DMS153 (cell line): ENCODE measurements at regions not wholly inside any gene's neighbourhood (a gene's known extent, or its start where the extent isn't known, plus 50 kb on each side); places are given as distances from the start of the nearest gene placed in this dataset.

Source experiments
- DNase-seq: peaks from one replicate; lab custom pipeline; 2025; lab: John Stamatoyannopoulos, UW

DNA sequence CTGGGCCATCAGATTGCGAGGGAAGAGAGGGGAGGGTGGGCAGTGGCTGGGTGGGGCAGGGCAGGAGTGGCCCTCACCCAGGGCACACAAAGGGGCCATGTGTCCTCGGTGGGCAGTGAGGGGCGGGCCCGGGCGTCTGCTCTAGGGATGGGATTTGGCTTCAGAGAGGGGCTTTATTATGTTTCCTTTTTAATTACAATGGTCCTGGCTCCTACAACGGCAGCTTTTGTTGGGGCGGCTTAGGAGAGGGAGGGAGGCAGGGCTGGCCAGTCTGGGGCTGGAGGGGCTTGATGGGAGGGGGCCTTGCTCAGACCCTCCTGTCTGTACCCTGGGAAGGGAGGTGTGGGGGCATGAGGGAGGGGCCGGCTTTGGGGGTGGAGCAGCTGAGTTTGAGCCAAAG is 102.8 kb upstream of the WNT4 start:
- no peak for DNase-seq

DNA sequence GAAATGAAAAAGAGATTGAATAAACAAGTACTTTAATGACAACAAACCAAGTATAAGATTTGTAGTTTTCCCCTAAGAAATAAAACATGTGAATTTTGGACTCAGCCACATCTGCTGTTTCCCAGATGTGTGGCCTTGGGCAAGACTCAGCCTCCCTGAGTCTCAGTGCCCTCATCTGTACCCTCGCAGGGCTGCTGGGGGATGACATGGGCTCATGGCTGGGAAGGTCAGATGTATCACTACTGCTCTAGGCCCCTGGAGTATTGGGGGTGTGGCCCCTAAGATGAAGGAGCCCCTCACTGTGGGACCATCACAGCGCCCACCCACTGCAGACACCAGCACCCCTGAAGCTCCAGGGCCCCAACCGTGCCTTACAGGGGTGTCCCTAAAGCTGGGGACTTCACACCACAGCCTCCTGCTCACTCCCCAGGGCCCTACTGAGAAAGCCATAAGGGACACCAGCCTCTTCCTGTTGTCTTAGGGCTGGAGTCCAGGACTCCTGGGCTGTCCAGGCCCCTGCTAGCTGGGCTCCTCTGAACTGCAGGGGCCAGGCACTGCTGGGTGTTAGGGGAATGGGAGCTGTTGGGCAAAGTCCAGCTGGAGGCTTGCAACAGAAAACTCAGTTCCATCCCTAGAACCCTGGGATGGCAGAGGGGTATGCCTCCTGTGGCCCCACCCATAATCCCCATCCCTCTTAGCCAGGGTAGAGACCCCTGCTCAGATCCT is 104.0 kb upstream of the WNT4 start:
- no peak for DNase-seq

DNA sequence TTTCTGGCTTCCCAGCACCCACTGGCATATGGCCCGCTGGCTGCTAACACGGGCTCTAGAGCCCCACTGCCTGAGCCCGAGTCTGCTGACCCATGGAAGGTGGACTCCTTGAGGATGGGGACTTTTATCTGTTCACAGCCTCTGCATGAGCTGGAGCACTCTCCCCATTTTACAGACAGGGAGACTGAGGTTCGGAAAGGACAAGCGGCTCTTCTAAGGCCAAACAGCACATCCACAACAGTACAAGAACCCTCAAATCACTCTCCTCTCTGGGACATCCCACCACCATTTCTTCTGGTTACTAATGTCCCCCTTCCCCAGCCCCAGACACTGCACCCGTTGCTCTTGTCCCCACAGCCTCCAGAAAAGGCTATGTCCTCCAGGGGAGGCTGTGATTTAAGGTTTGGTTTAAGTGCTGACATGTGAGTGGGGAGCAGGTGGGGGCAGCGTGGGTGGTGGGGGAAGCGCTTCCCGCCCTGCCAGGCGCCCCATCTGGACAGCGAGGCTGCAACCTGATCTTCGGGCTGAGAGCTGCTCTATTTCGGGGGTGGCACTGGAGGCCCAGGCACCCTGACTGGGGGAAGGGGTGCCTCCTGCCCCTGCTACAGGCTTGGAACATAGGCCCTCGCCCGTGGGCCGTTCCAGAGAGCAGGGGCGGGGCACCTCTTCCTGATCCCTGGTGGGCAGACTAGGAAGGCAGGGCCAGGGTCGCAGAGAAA is 104.8 kb upstream of the WNT4 start:
- DNase-seq = no peak

- DNase-seq = no peak
These were observed 105.8 kb upstream of the WNT4 start for GRCh38 chr1:22248746-22249145.

DNA sequence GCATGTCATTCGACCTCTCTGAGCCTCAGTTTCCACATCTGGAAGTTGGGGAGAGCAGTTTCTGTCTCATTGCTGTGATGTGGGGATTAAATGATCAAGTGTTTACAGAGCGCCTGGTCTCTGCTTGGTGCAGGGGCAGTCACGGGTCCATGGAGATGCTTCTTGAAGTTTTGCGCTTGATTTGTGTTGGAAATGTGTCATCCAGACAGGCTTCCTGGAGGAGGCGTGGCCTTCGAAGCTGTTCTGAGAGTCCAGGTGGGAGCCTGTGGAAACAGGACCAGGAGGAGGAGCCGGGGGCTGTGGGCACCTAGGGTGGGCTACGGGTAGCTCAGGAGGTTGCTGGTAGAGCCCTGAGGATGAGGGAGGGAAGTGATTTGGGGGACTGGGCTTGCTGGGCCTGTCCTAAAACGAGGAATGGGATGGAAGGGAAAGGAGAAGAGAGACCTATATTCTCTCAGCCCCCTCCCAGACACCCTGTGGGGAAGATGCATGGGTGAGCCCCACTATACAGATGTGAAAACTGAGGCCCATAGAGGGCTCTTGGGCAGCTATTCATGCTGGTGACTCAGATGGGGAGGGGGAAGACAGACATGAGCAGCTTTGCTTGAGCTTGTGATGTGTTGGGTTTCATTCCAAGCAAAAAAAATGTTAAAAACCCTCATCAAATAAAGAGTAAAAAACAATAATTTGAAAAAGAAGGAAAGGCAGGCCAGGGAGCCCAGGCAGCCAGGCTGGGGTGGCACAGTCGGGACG is 107.2 kb upstream of the WNT4 start:
- no peak for DNase-seq

DNA sequence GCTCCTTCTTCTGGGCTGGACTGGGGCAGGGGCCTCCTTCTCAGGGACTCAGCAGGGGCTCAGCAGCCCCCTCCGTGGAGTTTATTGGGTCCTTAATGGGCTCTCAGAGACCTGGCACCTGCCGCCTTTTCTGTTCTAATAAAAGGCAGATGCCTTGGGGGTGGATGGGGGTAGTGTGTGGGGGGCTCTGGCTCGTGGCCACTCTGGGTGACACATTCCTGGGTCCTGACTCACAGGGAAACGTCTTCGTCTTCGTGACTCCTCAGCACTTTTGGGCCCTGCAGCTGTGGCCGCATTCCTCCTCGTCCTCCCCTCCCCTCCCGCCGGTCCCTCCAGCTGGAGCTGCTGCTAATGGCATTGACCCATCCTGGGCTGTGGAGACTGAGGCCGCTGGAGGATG is 107.8 kb upstream of the WNT4 start:
- DNase-seq = no peak

GRCh38 chr1:22252251-22252650 is 109.4 kb upstream of the WNT4 start:
- DNase-seq = no peak

- no peak for DNase-seq
These were observed 110.3 kb upstream of the WNT4 start for GRCh38 chr1:22253012-22253790.

DNA sequence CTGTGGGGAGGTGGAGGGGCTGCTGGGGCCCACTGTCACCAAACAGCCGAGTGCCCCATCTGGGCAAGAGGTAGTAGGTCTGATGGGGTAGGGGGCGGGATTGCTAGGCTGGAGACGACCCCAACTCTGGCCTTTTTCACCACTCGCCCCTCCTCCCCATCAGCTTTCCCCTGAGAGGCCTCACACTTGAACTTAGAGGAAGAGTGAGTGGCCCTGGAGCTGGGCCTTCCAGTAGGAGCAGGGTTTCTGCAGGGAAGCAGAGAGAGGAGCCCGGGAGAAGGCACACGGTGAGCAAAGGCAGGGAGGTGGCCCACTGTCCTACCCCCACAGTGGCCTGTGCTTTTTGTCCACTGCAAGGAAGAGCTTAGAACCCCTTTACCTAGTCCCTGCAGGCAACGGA is 111.9 kb upstream of the WNT4 start:
- DNase-seq = no peak

GRCh38 chr1:22255341-22256212 is 112.7 kb upstream of the WNT4 start:
- DNase-seq = no peak

DNA sequence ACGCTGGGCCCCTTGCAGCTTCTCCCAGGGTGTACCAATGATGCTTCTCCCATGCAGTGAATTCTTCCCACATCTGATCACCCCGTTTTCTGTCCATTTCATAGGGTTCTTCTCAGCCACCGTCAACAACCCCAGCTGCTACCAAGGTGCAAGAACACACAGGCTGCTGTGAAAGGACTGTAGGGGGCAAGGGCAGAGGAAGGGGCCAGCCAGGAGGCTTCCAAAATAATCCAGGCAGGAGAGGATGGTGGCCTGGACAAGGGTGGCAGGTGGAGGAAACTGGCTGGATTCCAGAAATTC is 113.3 kb upstream of the WNT4 start:
- no peak for DNase-seq

- DNase-seq = peak; percentile 73
These were observed 114.7 kb upstream of the WNT4 start for GRCh38 chr1:22257290-22258275.

- no peak for DNase-seq
These were observed 115.8 kb upstream of the WNT4 start for GRCh38 chr1:22258698-22259097.

- peak; percentile 64 for DNase-seq
These were observed 116.8 kb upstream of the WNT4 start for GRCh38 chr1:22259551-22260282.

GRCh38 chr1:22260860-22261432 is 118.0 kb upstream of the WNT4 start:
- no peak for DNase-seq

- DNase-seq = no peak
These were observed 118.7 kb upstream of the WNT4 start for GRCh38 chr1:22261580-22261979.

DNA sequence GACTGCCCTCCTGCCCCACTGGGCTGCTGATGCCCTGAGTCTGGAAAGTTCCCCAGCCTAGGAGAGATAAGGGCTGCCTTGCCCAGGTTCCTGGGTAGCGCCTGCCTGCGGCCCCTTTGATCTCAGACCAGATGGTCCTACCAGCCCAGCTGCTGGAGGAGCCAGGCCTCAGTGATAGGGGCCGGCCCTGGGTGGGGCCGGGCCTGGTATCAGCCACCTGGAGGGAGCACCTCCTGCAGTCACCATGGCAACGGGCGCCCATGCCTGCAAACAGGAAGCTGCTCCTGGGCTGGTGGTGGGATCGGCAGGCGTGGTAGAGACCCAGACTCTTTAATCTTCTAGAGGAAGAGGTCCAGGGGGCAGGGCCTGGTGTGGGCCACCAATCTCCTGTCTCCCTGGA is 119.7 kb upstream of the WNT4 start:
- DNase-seq = peak; percentile 22

DNA sequence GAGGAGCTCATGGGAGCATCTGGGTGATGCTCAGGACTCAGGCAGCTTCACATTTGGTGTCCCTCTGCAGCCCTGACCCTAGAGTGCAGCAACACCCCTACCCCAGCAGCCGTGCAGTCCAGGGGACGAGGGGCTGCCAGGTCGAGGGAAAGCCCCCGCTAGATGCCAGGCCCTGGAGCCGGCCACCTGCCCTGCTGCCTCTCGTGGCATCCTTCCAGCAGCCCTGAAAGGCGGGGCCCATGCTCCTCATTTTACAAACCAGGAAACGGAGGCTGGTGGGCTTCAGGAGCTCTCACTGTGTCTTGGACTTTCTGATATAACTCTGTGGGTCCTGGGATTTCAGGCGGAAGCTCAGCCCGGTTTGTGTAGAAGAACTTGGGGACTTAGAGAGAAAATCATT is 120.5 kb upstream of the WNT4 start:
- DNase-seq = no peak
